Stomach (tissue), 8 donors: ENCODE measurements at regions not wholly inside any gene's neighbourhood (a gene's known extent, or its start where the extent isn't known, plus 50 kb on each side); places are given as distances from the start of the nearest gene placed in this dataset.

Experiments used
- DNase-seq, 2 donors: peaks; one replicate each; pipeline versions ENCODE4 v3.0.0 to v3.0.0-alpha.2; 2013 to 2019
- H3K27ac ChIP-seq, 5 donors: fragments of 200-600 bp in 4 of 5; sonication (generic) in 4 of 5; one replicate each; pipeline ENCODE4 v1.5.1; 2013 to 2019; ENCODE audit warnings: mild to moderate bottlenecking in 1 of 5, moderate library complexity in 1 of 5
- H3K27me3 ChIP-seq, 3 donors: fragments of 200-600 bp; sonication (generic); one replicate each; pipeline ENCODE4 v1.5.1; 2017 to 2019; ENCODE audit warnings: mixed run types in 1 of 3
- H3K36me3 ChIP-seq, 4 donors: fragments of 200-600 bp; sonication (generic); 1 replicate in 3 of 4; 2 replicates in 1 of 4; pipeline ENCODE4 v1.5.1; 2016 to 2019
- H3K4me1 ChIP-seq, 4 donors: fragments of 200-600 bp; sonication (generic); one replicate each; pipeline ENCODE4 v1.5.1; 2016 to 2019
- H3K4me3 ChIP-seq, 4 donors: fragments of 200-600 bp; sonication (generic) in 3 of 4; one replicate each; pipeline ENCODE4 v1.5.1; 2016 to 2019; ENCODE audit warnings: mild to moderate bottlenecking in 1 of 4
- H3K9me3 ChIP-seq, 4 donors: fragments of 200-600 bp; sonication (generic); one replicate each; pipeline ENCODE4 v1.5.1; 2016 to 2019
- CTCF ChIP-seq, 7 experiments: fragments of 450-650 bp in 4 of 7; fragments of 200-600 bp in 3 of 7; sonication (generic) in 3 of 7; IDR thresholded peaks; one replicate each; pipeline ENCODE4 v1.5.1; 2016 to 2019; ENCODE audit warnings: antibody characterized with exemption in 7 of 7, control low read depth in 2 of 7, mild to moderate bottlenecking in 1 of 7
- EP300 ChIP-seq: sonication (generic); formaldehyde crosslinking; IDR thresholded peaks from one replicate; pipeline ENCODE4 v1.6.1; 2017; ENCODE audit warnings: antibody characterized with exemption
- POLR2A ChIP-seq, 4 donors: fragments of 450-650 bp; IDR thresholded peaks; one replicate each; pipeline ENCODE4 v1.6.1; 2016; ENCODE audit warnings: antibody characterized with exemption in 4 of 4, control low read depth in 2 of 4, mild to moderate bottlenecking in 1 of 4, moderate library complexity in 1 of 4
- POLR2AphosphoS5 ChIP-seq, 3 donors: sonication (generic); formaldehyde crosslinking; IDR thresholded peaks; one replicate each; pipeline ENCODE4 v1.6.1; 2016; ENCODE audit warnings: antibody characterized with exemption in 3 of 3
- WGBS, 5 donors: extraction: QIAGEN DNeasy Blood & Tissue Kit in 3 of 5; methylation state at CpG; one replicate each; pipeline versions ENCODE4 v1.1.5 to v1.1.7; 2013 to 2018; 5-methylcytosine and 5-hydroxymethylcytosine counted together
- intact Hi-C: fragments of 100-400 bp; cut with DNase I; formaldehyde crosslinking; loops from one replicate; pipeline ENCODE4 v1.15.1; 2023; ENCODE audit warnings: low total_unique reads
- donor health status: healthy with polysubstance abuse.
- donor health status: Bipolar disorder and iron deficiency.
- donor health status: healthy.

- no peak overlapping the region for H3K4me3 ChIP-seq
- no peak for DNase-seq
- 67 to 92% (median 86%) methylated on average over 1 of the region's 1 CpG for WGBS, 5 donors
- no peaks in the 10 kb centered on the region for H3K4me1 ChIP-seq
- H3K36me3 ChIP-seq = no peaks in the 10 kb centered on the region
- no peaks in the 10 kb centered on the region for H3K27me3 ChIP-seq
- H3K27ac ChIP-seq = no peak overlapping the region
- peaks cover 0 to 5% (median 2%) of the 10 kb centered on the region in 4 donors for H3K9me3 ChIP-seq
- no peak for TF ChIP-seq EP300
- TF ChIP-seq CTCF (IDR thresholded peaks at IDR 0.05) = no peak
- TF ChIP-seq POLR2AphosphoS5 (IDR thresholded peaks at IDR 0.05) = no peak
- TF ChIP-seq POLR2A (IDR thresholded peaks at IDR 0.05) = no peak
- intact Hi-C loops = no loop called here
Observed at GRCh38 chr14:42918615-42919014, 1311.9 kb downstream of the LRFN5 start.

- Histone ChIP-seq H3K27me3 (no peaks in the 10 kb centered on the region), H3K9me3 (no peaks in the 10 kb centered on the region), H3K4me3 (no peak overlapping the region), H3K36me3 (no peaks in the 10 kb centered on the region), H3K4me1 (no peaks in the 10 kb centered on the region), H3K27ac (no peak overlapping the region)
- TF ChIP-seq POLR2AphosphoS5 (IDR thresholded peaks at IDR 0.05) (no peak), EP300 (no peak), POLR2A (IDR thresholded peaks at IDR 0.05) (no peak), CTCF (IDR thresholded peaks at IDR 0.05) (no peak)
- DNase-seq = peak in 1 of 2 donors; percentile 2
- intact Hi-C loops = no loop called here
Observed at GRCh38 chr14:42911642-42912041, 1305.0 kb downstream of the LRFN5 start.

- H3K27ac ChIP-seq = no peak overlapping the region
- H3K4me3 ChIP-seq = no peak overlapping the region
- no peaks in the 10 kb centered on the region for H3K27me3 ChIP-seq
- H3K9me3 ChIP-seq = no peaks in the 10 kb centered on the region
- TF ChIP-seq POLR2AphosphoS5 (IDR thresholded peaks at IDR 0.05) (no peak), CTCF (IDR thresholded peaks at IDR 0.05) (no peak), EP300 (no peak), POLR2A (IDR thresholded peaks at IDR 0.05) (no peak)
- no peak for DNase-seq
- no peaks in the 10 kb centered on the region for H3K36me3 ChIP-seq
- intact Hi-C loops = no loop called here
- no peaks in the 10 kb centered on the region for H3K4me1 ChIP-seq
- WGBS, 5 donors = 91 to 95% (median 92%) methylated on average over 1 of the region's 1 CpG
Observed at GRCh38 chr14:42909659-42910058, 1303.0 kb downstream of the LRFN5 start.

GRCh38 chr14:42893183-42893582 lies 1286.5 kb downstream of the LRFN5 start:
- Histone ChIP-seq H3K27ac (no peak overlapping the region), H3K36me3 (no peaks in the 10 kb centered on the region), H3K4me1 (no peaks in the 10 kb centered on the region), H3K9me3 (no peaks in the 10 kb centered on the region), H3K4me3 (no peak overlapping the region), H3K27me3 (no peaks in the 10 kb centered on the region)
- intact Hi-C loops = no loop called here
- no peak for TF ChIP-seq POLR2A (IDR thresholded peaks at IDR 0.05)
- no peak for TF ChIP-seq CTCF (IDR thresholded peaks at IDR 0.05)
- no peak for TF ChIP-seq EP300
- TF ChIP-seq POLR2AphosphoS5 (IDR thresholded peaks at IDR 0.05) = no peak
- WGBS, 5 donors = 6 to 68% (median 48%) methylated on average over 1 of the region's 1 CpG
- no peak for DNase-seq
